ENCODE measurements at regions not wholly inside any gene's neighbourhood (a gene's known extent, or its start where the extent isn't known, plus 50 kb on each side); places are given as distances from the start of the nearest gene placed in this dataset.
"Not testable (repeated sequence)": the region's sequence is repeated elsewhere in the genome, so short reads cannot be mapped to it uniquely, and the experiment has no call there.

GRCh38 chr13:59047546-59047945 lies 1116.2 kb downstream of the DIAPH3 start:
- TF ChIP-seq CTCF (IDR thresholded peaks at IDR 0.05; ENCODE audit: extremely low read depth, missing control alignments), result no peak
- DNase-seq (ENCODE audit: low spot score), result no peak

- no peak for DNase-seq (ENCODE audit: low spot score)
- TF ChIP-seq CTCF (IDR thresholded peaks at IDR 0.05; ENCODE audit: extremely low read depth, missing control alignments), result no peak
Measured at GRCh38 chr13:59061621-59062020, 1102.1 kb downstream of the DIAPH3 start.

GRCh38 chr13:59064042-59064441 lies 1099.7 kb downstream of the DIAPH3 start:
- no peak for DNase-seq (ENCODE audit: low spot score)
- TF ChIP-seq CTCF (IDR thresholded peaks at IDR 0.05; ENCODE audit: extremely low read depth, missing control alignments), result no peak

- not testable (repeated sequence) for DNase-seq (ENCODE audit: low spot score)
Measured at GRCh38 chr13:59076386-59076785, 1087.3 kb downstream of the DIAPH3 start.

- no peak for DNase-seq (ENCODE audit: low spot score)
Measured at GRCh38 chr13:59086147-59086546, 1077.6 kb downstream of the DIAPH3 start.

GRCh38 chr13:59088716-59089115 lies 1075.0 kb downstream of the DIAPH3 start:
- no peak for DNase-seq (ENCODE audit: low spot score)
- TF ChIP-seq CTCF (IDR thresholded peaks at IDR 0.05; ENCODE audit: extremely low read depth, missing control alignments), result no peak

More at GRCh38 chr13:59086147-59086546, 1077.6 kb downstream of the DIAPH3 start:
- TF ChIP-seq CTCF (IDR thresholded peaks at IDR 0.05; ENCODE audit: extremely low read depth, missing control alignments), result no peak

- TF ChIP-seq CTCF (IDR thresholded peaks at IDR 0.05; ENCODE audit: extremely low read depth, missing control alignments), result no peak
Measured at GRCh38 chr13:59094181-59094580, 1069.5 kb downstream of the DIAPH3 start.

GRCh38 chr13:59099182-59099974 lies 1064.3 kb downstream of the DIAPH3 start:
- no peak for TF ChIP-seq CTCF (IDR thresholded peaks at IDR 0.05; ENCODE audit: extremely low read depth, missing control alignments)
- DNase-seq (ENCODE audit: low spot score), result no peak

More at GRCh38 chr13:59094181-59094580, 1069.5 kb downstream of the DIAPH3 start:
- DNase-seq (ENCODE audit: low spot score), result no peak
